ENCODE measurements at regions not wholly inside any gene's neighbourhood (a gene's known extent, or its start where the extent isn't known, plus 50 kb on each side); places are given as distances from the start of the nearest gene placed in this dataset.

GRCh38 chr11:80054582-80055165 is 613.8 kb upstream of the TENM4 start:
- Mint-ChIP-seq H3K36me3 (ENCODE audit: low read depth) (no peaks in the 10 kb centered on the region), H3K27ac (no peak overlapping the region), H3K9me3 (no peaks in the 10 kb centered on the region), H3K4me3 (no peak overlapping the region), H3K4me1 (no peaks in the 10 kb centered on the region), H3K27me3 (ENCODE audit: low read depth, poor library complexity) (peaks cover 6% of the 10 kb centered on the region)
- TF ChIP-seq CTCF (IDR thresholded peaks at IDR 0.05): no peak
- DNase-seq: no peak

GRCh38 chr11:80048513-80048912 is 607.7 kb upstream of the TENM4 start:
- DNase-seq: no peak
- H3K27ac Mint-ChIP-seq: no peak overlapping the region
- no peak for TF ChIP-seq CTCF (IDR thresholded peaks at IDR 0.05)
- peaks cover 6% of the 10 kb centered on the region for H3K4me1 Mint-ChIP-seq
- peaks cover 10% of the 10 kb centered on the region for H3K27me3 Mint-ChIP-seq (ENCODE audit: low read depth, poor library complexity)
- H3K4me3 Mint-ChIP-seq: no peak overlapping the region
- no peaks in the 10 kb centered on the region for H3K36me3 Mint-ChIP-seq (ENCODE audit: low read depth)
- H3K9me3 Mint-ChIP-seq: no peaks in the 10 kb centered on the region

- peaks cover under 1% of the 10 kb centered on the region for H3K4me1 Mint-ChIP-seq
- DNase-seq: no peak
- H3K9me3 Mint-ChIP-seq: no peaks in the 10 kb centered on the region
- no peak overlapping the region for H3K4me3 Mint-ChIP-seq
- H3K36me3 Mint-ChIP-seq (ENCODE audit: low read depth): no peaks in the 10 kb centered on the region
- H3K27ac Mint-ChIP-seq: no peak overlapping the region
- TF ChIP-seq CTCF (IDR thresholded peaks at IDR 0.05): no peak
- H3K27me3 Mint-ChIP-seq (ENCODE audit: low read depth, poor library complexity): no peaks in the 10 kb centered on the region
Observed at GRCh38 chr11:80041136-80042000, 600.5 kb upstream of the TENM4 start.

- no peak overlapping the region for H3K4me3 Mint-ChIP-seq
- no peak for DNase-seq
- H3K4me1 Mint-ChIP-seq: peaks cover 12% of the 10 kb centered on the region
- TF ChIP-seq CTCF (IDR thresholded peaks at IDR 0.05): no peak
- no peaks in the 10 kb centered on the region for H3K9me3 Mint-ChIP-seq
- H3K27ac Mint-ChIP-seq: peak overlapping the region; percentile 12
- H3K36me3 Mint-ChIP-seq (ENCODE audit: low read depth): no peaks in the 10 kb centered on the region
- no peaks in the 10 kb centered on the region for H3K27me3 Mint-ChIP-seq (ENCODE audit: low read depth, poor library complexity)
Observed at GRCh38 chr11:80034801-80035200, 594.0 kb upstream of the TENM4 start.

- Mint-ChIP-seq H3K4me3 (no peak overlapping the region), H3K36me3 (ENCODE audit: low read depth) (no peaks in the 10 kb centered on the region), H3K27ac (peak overlapping the region; percentile 50), H3K27me3 (ENCODE audit: low read depth, poor library complexity) (no peaks in the 10 kb centered on the region), H3K4me1 (peaks cover 23% of the 10 kb centered on the region), H3K9me3 (peaks cover 3% of the 10 kb centered on the region)
- TF ChIP-seq CTCF (IDR thresholded peaks at IDR 0.05): no peak
- DNase-seq: no peak
Observed at GRCh38 chr11:80031014-80031600, 590.3 kb upstream of the TENM4 start.

Measured in nephron progenitor cell (in vitro differentiated cells).